Spleen (tissue), 11 donors: ENCODE measurements at regions not wholly inside any gene's neighbourhood (a gene's known extent, or its start where the extent isn't known, plus 50 kb on each side); places are given as distances from the start of the nearest gene placed in this dataset.

ENCODE experiments used
- DNase-seq: peaks from one replicate; pipeline ENCODE4 v3.0.0-alpha.2; 2020
- H3K27ac ChIP-seq, 8 donors: fragments of 200-600 bp; sonication (generic) in 7 of 8; 1 replicate in 4 of 8; 2 replicates in 4 of 8; pipeline versions ENCODE4 v1.5.0 to v1.8.0; 2016 to 2021; ENCODE audit warnings: inconsistent platforms in 4 of 8, mild to moderate bottlenecking in 4 of 8, moderate library complexity in 1 of 8
- H3K27me3 ChIP-seq, 7 donors: fragments of 200-600 bp; sonication (generic) in 6 of 7; replicated peaks in 1 of 7; 1 replicate in 4 of 7; 2 replicates in 3 of 7; pipeline versions ENCODE4 v1.5.0 to v1.8.0; 2016 to 2021; ENCODE audit warnings: inconsistent platforms in 3 of 7, mild to moderate bottlenecking in 1 of 7
- H3K36me3 ChIP-seq, 6 donors: fragments of 200-600 bp; sonication (generic) in 5 of 6; 1 replicate in 4 of 6; 2 replicates in 2 of 6; pipeline versions ENCODE4 v1.5.0 to v1.8.0; 2016 to 2021; ENCODE audit warnings: inconsistent platforms in 2 of 6
- H3K4me1 ChIP-seq, 6 donors: fragments of 200-600 bp; sonication (generic) in 5 of 6; 1 replicate in 3 of 6; 2 replicates in 3 of 6; pipeline versions ENCODE4 v1.5.0 to v1.8.0; 2016 to 2021; ENCODE audit warnings: inconsistent platforms in 3 of 6
- H3K4me3 ChIP-seq, 8 donors: fragments of 200-600 bp; sonication (generic) in 7 of 8; 1 replicate in 4 of 8; 2 replicates in 4 of 8; pipeline versions ENCODE4 v1.5.0 to v1.8.0; 2016 to 2021; ENCODE audit warnings: inconsistent platforms in 4 of 8, mild to moderate bottlenecking in 4 of 8, moderate library complexity in 2 of 8
- H3K9me3 ChIP-seq, 8 donors: fragments of 200-600 bp; sonication (generic) in 7 of 8; 1 replicate in 4 of 8; 2 replicates in 4 of 8; pipeline versions ENCODE4 v1.5.0 to v1.8.0; 2016 to 2021; ENCODE audit warnings: inconsistent platforms in 4 of 8
- CTCF ChIP-seq, 11 experiments: fragments of 200-600 bp in 7 of 11; fragments of 450-650 bp in 4 of 11; sonication (generic) in 4 of 11; IDR thresholded peaks in 8 of 11; conservative IDR thresholded peaks in 3 of 11; 1 replicate in 7 of 11; 2 replicates in 4 of 11; pipeline versions ENCODE4 v1.4.0 to v1.8.0; 2016 to 2021; ENCODE audit warnings: antibody characterized with exemption in 11 of 11, inconsistent platforms in 4 of 11, mild to moderate bottlenecking in 1 of 11
- POLR2A ChIP-seq, 3 donors: fragments of 450-650 bp; IDR thresholded peaks; one replicate each; pipeline ENCODE4 v1.5.1; 2017; ENCODE audit warnings: antibody characterized with exemption in 3 of 3, mild to moderate bottlenecking in 1 of 3
- POLR2AphosphoS5 ChIP-seq, 3 donors: sonication (generic); formaldehyde crosslinking; IDR thresholded peaks; one replicate each; pipeline ENCODE4 v1.5.1; 2017; ENCODE audit warnings: antibody characterized with exemption in 3 of 3
- WGBS, 5 donors: extraction: QIAGEN DNeasy Blood & Tissue Kit in 3 of 5; methylation state at CpG; one replicate each; pipeline versions ENCODE4 v1.1.5 to v1.1.7; 2013 to 2018; 5-methylcytosine and 5-hydroxymethylcytosine counted together
- intact Hi-C: fragments of 100-400 bp; cut with DNase I; formaldehyde crosslinking; loops from one replicate; pipeline ENCODE4 v1.15.0; 2023; ENCODE audit warnings: low total_unique reads
- donor health status: healthy with polysubstance abuse.
- donor health status: DM: no; HTN: no; CAD: no; lungs with moderate emphysema.
- donor health status: DM: no; HTN: no; CAD: no.
- donor health status: Bipolar disorder and iron deficiency.
- donor health status: healthy.
- donor health status: DM: no; HTN: no; CAD: no.
- donor health status: DM: yes; HTN: yes; CAD: no.

GRCh38 chr15:61282661-61283060 lies 53.6 kb upstream of the RORA start:
- Histone ChIP-seq H3K27ac (no peak overlapping the region), H3K4me1 (no peaks in the 10 kb centered on the region), H3K9me3 (peaks cover 0 to 10% (median 0%) of the 10 kb centered on the region in 8 donors), H3K36me3 (no peaks in the 10 kb centered on the region), H3K4me3 (no peak overlapping the region), H3K27me3 (peaks cover 0 to 24% (median 0%) of the 10 kb centered on the region in 7 donors)
- TF ChIP-seq POLR2AphosphoS5 (IDR thresholded peaks at IDR 0.05) (no peak), POLR2A (IDR thresholded peaks at IDR 0.05) (no peak), CTCF (IDR thresholded peaks at IDR 0.05 in 8 of 11, conservative IDR thresholded peaks at IDR 0.05 in 3 of 11) (no peak)
- DNase-seq = no peak
- intact Hi-C loops = no loop called here
- WGBS, 5 donors = 76 to 84% (median 79%) methylated on average over 4 of the region's 4 CpGs

- WGBS, 5 donors = 69 to 83% (median 72%) methylated on average over 1 of the region's 1 CpG
- intact Hi-C loops = no loop called here
- Histone ChIP-seq H3K4me1 (no peaks in the 10 kb centered on the region), H3K9me3 (peaks cover 0 to 7% (median 0%) of the 10 kb centered on the region in 8 donors), H3K27me3 (peaks cover 0 to 19% (median 0%) of the 10 kb centered on the region in 7 donors), H3K27ac (no peak overlapping the region), H3K36me3 (no peaks in the 10 kb centered on the region), H3K4me3 (no peak overlapping the region)
- TF ChIP-seq POLR2AphosphoS5 (IDR thresholded peaks at IDR 0.05) = no peak
- TF ChIP-seq CTCF (IDR thresholded peaks at IDR 0.05 in 8 of 11, conservative IDR thresholded peaks at IDR 0.05 in 3 of 11) = no peak
- TF ChIP-seq POLR2A (IDR thresholded peaks at IDR 0.05) = no peak
- no peak for DNase-seq
Measured at GRCh38 chr15:61281328-61281727, 52.2 kb upstream of the RORA start.
